ENCODE measurements at regions not wholly inside any gene's neighbourhood (a gene's known extent, or its start where the extent isn't known, plus 50 kb on each side); places are given as distances from the start of the nearest gene placed in this dataset.
"Not testable (repeated sequence)": the region's sequence is repeated elsewhere in the genome, so short reads cannot be mapped to it uniquely, and the experiment has no call there.

- peak; percentile 87 for DNase-seq (ENCODE audit: low read depth)
These were observed 552.7 kb downstream of the RAPGEF2 start for GRCh38 chr4:159655547-159655946.

- DNase-seq (ENCODE audit: low read depth), result no peak
These were observed 566.2 kb downstream of the RAPGEF2 start for GRCh38 chr4:159669094-159669493.

GRCh38 chr4:159673221-159673620, 570.3 kb downstream of the RAPGEF2 start:
- DNase-seq (ENCODE audit: low read depth), result no peak

GRCh38 chr4:159674241-159674640, 571.4 kb downstream of the RAPGEF2 start:
- no peak for DNase-seq (ENCODE audit: low read depth)

- DNase-seq (ENCODE audit: low read depth), result peak; percentile 22
These were observed 574.6 kb downstream of the RAPGEF2 start for GRCh38 chr4:159677521-159677920.

GRCh38 chr4:159682996-159683395, 580.1 kb downstream of the RAPGEF2 start:
- peak; percentile 16 for DNase-seq (ENCODE audit: low read depth)

- DNase-seq (ENCODE audit: low read depth), result no peak
These were observed 581.2 kb downstream of the RAPGEF2 start for GRCh38 chr4:159684061-159684460.

- no peak for DNase-seq (ENCODE audit: low read depth)
These were observed 582.6 kb downstream of the RAPGEF2 start for GRCh38 chr4:159685340-159686092.

- no peak for DNase-seq (ENCODE audit: low read depth)
These were observed 586.6 kb downstream of the RAPGEF2 start for GRCh38 chr4:159689526-159689925.

GRCh38 chr4:159697322-159698283, 594.7 kb downstream of the RAPGEF2 start:
- DNase-seq (ENCODE audit: low read depth), result no peak

- peak; percentile 42 for DNase-seq (ENCODE audit: low read depth)
These were observed 595.5 kb downstream of the RAPGEF2 start for GRCh38 chr4:159698336-159698735.

- no peak for DNase-seq (ENCODE audit: low read depth)
These were observed 599.3 kb downstream of the RAPGEF2 start for GRCh38 chr4:159702200-159702599.

GRCh38 chr4:159705334-159705733, 602.5 kb downstream of the RAPGEF2 start:
- no peak for DNase-seq (ENCODE audit: low read depth)

GRCh38 chr4:159706704-159707103, 603.8 kb downstream of the RAPGEF2 start:
- no peak for DNase-seq (ENCODE audit: low read depth)

GRCh38 chr4:159715180-159715579, 612.3 kb downstream of the RAPGEF2 start:
- not testable (repeated sequence) for DNase-seq (ENCODE audit: low read depth)

GRCh38 chr4:159719531-159719930, 616.7 kb downstream of the RAPGEF2 start:
- no peak for DNase-seq (ENCODE audit: low read depth)

- DNase-seq (ENCODE audit: low read depth), result no peak
These were observed 619.2 kb downstream of the RAPGEF2 start for GRCh38 chr4:159722052-159722451.

- no peak for DNase-seq (ENCODE audit: low read depth)
These were observed 620.0 kb downstream of the RAPGEF2 start for GRCh38 chr4:159722918-159723317.

- no peak for DNase-seq (ENCODE audit: low read depth)
These were observed 620.6 kb downstream of the RAPGEF2 start for GRCh38 chr4:159723341-159724048.

GRCh38 chr4:159725571-159725970, 622.7 kb downstream of the RAPGEF2 start:
- no peak for DNase-seq (ENCODE audit: low read depth)

GRCh38 chr4:159735281-159736207, 632.7 kb downstream of the RAPGEF2 start:
- no peak for DNase-seq (ENCODE audit: low read depth)
